Omental fat pad (tissue), 3 donors: ENCODE measurements at regions not wholly inside any gene's neighbourhood (a gene's known extent, or its start where the extent isn't known, plus 50 kb on each side); places are given as distances from the start of the nearest gene placed in this dataset.

Experiments used
- ATAC-seq: fragments of 150-250 bp; one replicate; pipeline ENCODE4 v1.9.1; 2016; ENCODE audit warnings: mild to moderate bottlenecking, moderate library complexity; ENCODE audit not compliant: low FRiP score
- DNase-seq: peaks from one replicate; pipeline ENCODE4 v3.0.0-alpha.2; 2019; ENCODE audit warnings: low spot score
- CTCF ChIP-seq, 3 donors: fragments of 450-650 bp; IDR thresholded peaks; one replicate each; pipeline ENCODE4 v1.5.1; 2016 to 2017; ENCODE audit warnings: antibody characterized with exemption in 3 of 3, mild to moderate bottlenecking in 3 of 3, moderate library complexity in 2 of 3

GRCh38 chrX:45669715-45670340 lies 469.2 kb upstream of the DIPK2B start:
- TF ChIP-seq CTCF (IDR thresholded peaks at IDR 0.05), result no peak
- ATAC-seq (no peak), DNase-seq (no peak)

- no peak for TF ChIP-seq CTCF (IDR thresholded peaks at IDR 0.05)
- DNase-seq (no peak), ATAC-seq (no peak)
Observed at GRCh38 chrX:45668686-45669443, 468.2 kb upstream of the DIPK2B start.

GRCh38 chrX:45667666-45668065 lies 467.0 kb upstream of the DIPK2B start:
- no peak for ATAC-seq
- no peak for DNase-seq
- no peak for TF ChIP-seq CTCF (IDR thresholded peaks at IDR 0.05)

- no peak for DNase-seq
Observed at GRCh38 chrX:45664727-45665290, 464.1 kb upstream of the DIPK2B start.

GRCh38 chrX:45660477-45660876 lies 459.8 kb upstream of the DIPK2B start:
- ATAC-seq (no peak), DNase-seq (no peak)
- no peak for TF ChIP-seq CTCF (IDR thresholded peaks at IDR 0.05)

More at GRCh38 chrX:45664727-45665290, 464.1 kb upstream of the DIPK2B start:
- ATAC-seq, result no peak
- no peak for TF ChIP-seq CTCF (IDR thresholded peaks at IDR 0.05)

GRCh38 chrX:45633419-45633818 lies 432.7 kb upstream of the DIPK2B start:
- ATAC-seq, result no peak
- TF ChIP-seq CTCF (IDR thresholded peaks at IDR 0.05), result no peak

More at GRCh38 chrX:45633419-45633818, 432.7 kb upstream of the DIPK2B start:
- no peak for DNase-seq
